ENCODE measurements at regions not wholly inside any gene's neighbourhood (a gene's known extent, or its start where the extent isn't known, plus 50 kb on each side); places are given as distances from the start of the nearest gene placed in this dataset.

DNA sequence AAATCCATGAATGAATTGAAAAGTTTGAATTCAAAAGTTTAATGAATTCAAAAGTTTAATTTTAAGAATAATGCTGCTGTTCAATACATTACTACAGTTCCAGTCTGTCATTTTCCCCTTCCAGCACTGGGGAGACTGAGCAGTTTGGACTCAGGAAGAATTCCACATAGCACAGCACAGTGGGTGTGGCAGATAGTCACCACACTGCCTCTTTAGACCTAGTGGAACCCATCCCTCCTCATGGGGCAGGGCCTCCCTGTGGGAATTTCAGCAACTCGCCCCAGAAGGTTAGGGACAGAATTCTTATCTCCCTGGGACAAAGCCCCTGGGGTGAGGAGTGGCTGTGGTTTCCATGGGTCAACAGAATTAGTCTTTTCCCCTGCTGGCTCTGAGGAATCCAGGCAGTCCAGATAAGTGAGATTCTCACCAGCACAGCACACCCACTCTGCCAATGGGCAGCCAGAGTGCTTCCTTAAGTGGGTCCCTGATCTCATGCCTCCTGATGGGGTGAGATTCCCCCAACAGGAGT is 442.0 kb upstream of the SYT4 start:
- peak; percentile 10 for DNase-seq (ENCODE audit: low read depth)
- TF ChIP-seq, protein P1, sequence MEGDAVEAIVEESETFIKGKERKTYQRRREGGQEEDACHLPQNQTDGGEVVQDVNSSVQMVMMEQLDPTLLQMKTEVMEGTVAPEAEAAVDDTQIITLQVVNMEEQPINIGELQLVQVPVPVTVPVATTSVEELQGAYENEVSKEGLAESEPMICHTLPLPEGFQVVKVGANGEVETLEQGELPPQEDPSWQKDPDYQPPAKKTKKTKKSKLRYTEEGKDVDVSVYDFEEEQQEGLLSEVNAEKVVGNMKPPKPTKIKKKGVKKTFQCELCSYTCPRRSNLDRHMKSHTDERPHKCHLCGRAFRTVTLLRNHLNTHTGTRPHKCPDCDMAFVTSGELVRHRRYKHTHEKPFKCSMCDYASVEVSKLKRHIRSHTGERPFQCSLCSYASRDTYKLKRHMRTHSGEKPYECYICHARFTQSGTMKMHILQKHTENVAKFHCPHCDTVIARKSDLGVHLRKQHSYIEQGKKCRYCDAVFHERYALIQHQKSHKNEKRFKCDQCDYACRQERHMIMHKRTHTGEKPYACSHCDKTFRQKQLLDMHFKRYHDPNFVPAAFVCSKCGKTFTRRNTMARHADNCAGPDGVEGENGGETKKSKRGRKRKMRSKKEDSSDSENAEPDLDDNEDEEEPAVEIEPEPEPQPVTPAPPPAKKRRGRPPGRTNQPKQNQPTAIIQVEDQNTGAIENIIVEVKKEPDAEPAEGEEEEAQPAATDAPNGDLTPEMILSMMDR (conservative IDR thresholded peaks at IDR 0.05; ENCODE audit: low read depth, low read length): no peak
- no peak overlapping the region for H3K4me3 ChIP-seq (ENCODE audit: low read length)

DNA sequence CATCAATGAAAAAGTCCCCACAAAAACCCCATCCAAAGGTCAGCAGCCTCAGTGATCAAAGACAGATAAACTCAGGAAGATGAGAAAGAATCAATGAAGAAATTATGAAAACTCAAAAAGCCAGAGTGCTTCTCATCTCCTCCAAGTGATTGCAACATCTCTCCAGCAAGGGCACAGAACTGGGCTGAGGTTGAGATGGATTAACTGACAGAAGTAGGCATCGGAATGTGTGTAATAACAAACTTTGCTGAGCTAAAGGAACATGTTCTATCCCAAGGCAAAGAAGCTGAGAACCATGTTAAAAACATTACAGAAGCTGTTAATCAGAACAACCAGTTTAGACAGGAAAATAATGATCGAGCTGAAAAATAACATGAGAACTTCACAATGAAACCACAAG is 442.8 kb upstream of the SYT4 start:
- TF ChIP-seq, protein P1 (conservative IDR thresholded peaks at IDR 0.05; ENCODE audit: low read depth, low read length): no peak
- no peak overlapping the region for H3K4me3 ChIP-seq (ENCODE audit: low read length)
- DNase-seq (ENCODE audit: low read depth): peak; percentile 63

DNA sequence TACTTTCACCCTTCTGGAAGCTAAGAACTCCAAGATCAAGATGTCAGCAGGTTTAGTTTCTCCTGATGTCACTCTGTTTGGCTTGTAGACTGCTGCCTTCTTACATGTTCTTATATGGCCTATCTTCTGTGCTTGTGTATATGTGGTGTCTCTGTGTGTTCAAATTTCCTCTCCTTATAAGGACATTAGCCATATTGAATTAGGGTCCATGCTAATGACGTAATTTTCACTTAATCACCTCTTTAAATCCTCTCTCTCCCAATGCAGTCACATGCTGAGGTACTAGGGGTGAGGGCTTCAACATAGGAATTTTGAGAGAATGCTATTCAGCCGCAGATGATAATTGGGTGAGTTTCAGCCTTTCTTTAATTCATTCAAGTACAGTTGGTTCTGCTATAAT is 458.3 kb upstream of the SYT4 start:
- TF ChIP-seq, protein P1 (conservative IDR thresholded peaks at IDR 0.05; ENCODE audit: low read depth, low read length): no peak
- DNase-seq (ENCODE audit: low read depth): peak; percentile 88
- no peak overlapping the region for H3K4me3 ChIP-seq (ENCODE audit: low read length)

DNA sequence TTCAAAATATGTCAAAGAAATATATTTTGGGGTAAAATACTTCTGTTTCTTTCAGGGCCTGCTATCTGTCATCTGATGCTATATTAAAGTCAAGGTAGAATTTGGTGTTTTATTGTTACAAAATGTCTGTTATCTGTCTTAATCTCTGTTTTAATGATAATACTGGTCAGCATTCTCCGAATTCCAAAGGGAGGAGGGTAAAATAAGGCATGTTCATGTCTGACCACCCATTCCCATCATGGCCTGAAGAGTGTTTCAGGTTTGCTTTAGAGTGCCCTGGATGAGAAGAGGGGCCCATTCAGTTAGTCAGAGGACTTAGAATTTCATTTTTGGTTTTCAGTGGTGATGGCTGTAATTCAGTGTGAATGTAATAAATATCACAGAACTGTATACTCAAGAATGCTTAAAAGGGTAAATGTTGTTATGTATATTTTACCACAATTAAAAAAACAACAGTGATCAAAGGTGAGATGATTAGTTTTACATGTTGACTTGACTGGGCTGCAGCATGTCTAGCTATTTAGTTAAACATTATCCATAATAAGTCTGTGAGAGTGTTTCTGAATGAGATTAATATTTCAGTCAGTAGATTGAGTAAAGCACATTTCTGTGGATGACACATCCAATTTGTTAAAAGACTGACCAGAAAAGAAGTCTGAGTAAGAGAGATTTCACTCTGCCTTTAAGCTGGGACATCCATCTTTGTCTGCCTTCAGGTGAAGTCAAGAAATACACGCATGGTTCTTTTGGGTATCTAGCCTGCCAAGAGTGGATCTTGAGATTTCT is 467.9 kb upstream of the SYT4 start:
- DNase-seq (ENCODE audit: low read depth): no peak
- TF ChIP-seq, protein P1 (conservative IDR thresholded peaks at IDR 0.05; ENCODE audit: low read depth, low read length): no peak
- H3K4me3 ChIP-seq (ENCODE audit: low read length): no peak overlapping the region

DNA sequence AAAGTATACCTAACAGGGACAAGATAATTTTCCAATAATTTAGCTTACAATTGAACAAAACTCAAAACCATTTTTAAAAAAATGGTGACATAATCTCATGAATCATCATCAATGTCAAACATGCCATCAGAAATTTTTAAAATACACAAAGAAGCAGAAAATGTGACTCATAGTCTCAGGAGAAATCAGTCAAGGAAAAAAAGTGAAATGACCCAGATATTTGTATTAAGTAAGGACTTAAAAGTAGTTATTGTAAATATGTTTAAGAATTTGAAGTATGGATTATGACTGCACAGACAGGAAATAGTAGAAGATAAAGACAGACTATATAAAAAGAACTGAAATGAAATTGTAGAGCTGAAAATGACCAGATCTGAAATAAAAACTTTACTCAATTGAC is 473.9 kb upstream of the SYT4 start:
- DNase-seq (ENCODE audit: low read depth): peak; percentile 58
- no peak overlapping the region for H3K4me3 ChIP-seq (ENCODE audit: low read length)
- TF ChIP-seq, protein P1 (conservative IDR thresholded peaks at IDR 0.05; ENCODE audit: low read depth, low read length): no peak

DNA sequence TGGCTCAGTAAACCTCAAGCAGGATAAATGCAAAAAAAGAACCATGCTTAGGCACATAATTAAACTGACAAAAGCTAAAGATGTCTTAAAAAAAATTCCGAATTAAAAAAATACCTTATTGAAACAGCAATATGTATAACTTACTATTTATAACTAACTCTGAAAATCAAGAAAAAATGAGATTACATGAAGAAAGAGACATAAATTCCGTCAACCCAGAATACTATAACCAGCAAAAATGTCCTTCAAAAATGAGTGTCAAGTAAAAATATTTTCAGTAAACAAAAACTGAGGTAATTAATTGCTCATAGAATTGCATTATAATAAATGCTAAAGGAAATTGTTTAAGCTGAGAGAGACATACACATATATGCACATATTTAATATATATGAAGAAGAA is 474.5 kb upstream of the SYT4 start:
- DNase-seq (ENCODE audit: low read depth): no peak
- H3K4me3 ChIP-seq (ENCODE audit: low read length): no peak overlapping the region
- TF ChIP-seq, protein P1 (conservative IDR thresholded peaks at IDR 0.05; ENCODE audit: low read depth, low read length): no peak

DNA sequence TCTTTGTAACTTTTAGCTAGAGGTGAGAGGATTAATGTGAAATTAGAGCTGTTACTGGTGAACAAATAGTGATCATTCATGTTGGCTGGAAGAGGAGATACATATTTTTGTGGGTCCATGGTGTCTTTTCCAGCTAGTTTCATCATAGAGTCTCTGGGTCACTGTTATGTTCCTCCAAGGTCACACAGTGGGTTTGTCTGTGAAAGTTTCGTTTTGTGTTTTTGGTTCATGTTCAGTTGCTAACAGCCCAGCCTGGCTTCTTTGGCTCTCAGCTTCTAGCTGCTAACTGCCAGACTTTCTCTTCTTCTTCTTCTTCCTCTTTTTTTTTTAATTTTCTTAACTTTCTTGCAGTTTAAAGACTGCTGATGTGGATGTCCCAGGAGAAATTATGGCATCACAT is 480.0 kb upstream of the SYT4 start:
- DNase-seq (ENCODE audit: low read depth): no peak
- no peak overlapping the region for H3K4me3 ChIP-seq (ENCODE audit: low read length)
- TF ChIP-seq, protein P1 (conservative IDR thresholded peaks at IDR 0.05; ENCODE audit: low read depth, low read length): no peak

Measured in retinal pigment epithelial cell (primary cell).